Trophoblast cell (in vitro differentiated cells and primary cell): ENCODE measurements at regions not wholly inside any gene's neighbourhood (a gene's known extent, or its start where the extent isn't known, plus 50 kb on each side); places are given as distances from the start of the nearest gene placed in this dataset.
"Not testable (repeated sequence)": the region's sequence is repeated elsewhere in the genome, so short reads cannot be mapped to it uniquely, and the experiment has no call there.

Experiments used
- DNase-seq, 2 donors: peaks; one replicate each; pipeline ENCODE4 v3.0.0-alpha.2; 2016
- H2AFZ ChIP-seq: 2 replicates; pipeline ENCODE4 v1.6.1; 2013; ENCODE audit warnings: low read length, moderate library complexity, mild to moderate bottlenecking; ENCODE audit not compliant: insufficient read depth, poor library complexity
- H2AK5ac ChIP-seq: 2 replicates; pipeline ENCODE4 v1.6.1; 2013; ENCODE audit warnings: mild to moderate bottlenecking, low read length
- H2BK120ac ChIP-seq: 2 replicates; pipeline ENCODE4 v1.6.1; 2013; ENCODE audit warnings: low read length, mild to moderate bottlenecking, moderate library complexity; ENCODE audit not compliant: insufficient read depth, poor library complexity
- H2BK12ac ChIP-seq: 2 replicates; pipeline ENCODE4 v1.6.1; 2013; ENCODE audit warnings: mild to moderate bottlenecking, low read length, moderate library complexity
- H2BK5ac ChIP-seq: 2 replicates; pipeline ENCODE4 v1.6.1; 2013; ENCODE audit warnings: low read length, low read depth, moderate library complexity, mild to moderate bottlenecking; ENCODE audit not compliant: poor library complexity
- H3K14ac ChIP-seq: 2 replicates; pipeline ENCODE4 v1.6.1; 2013; ENCODE audit warnings: mild to moderate bottlenecking, low read length
- H3K18ac ChIP-seq: 2 replicates; pipeline ENCODE4 v1.6.1; 2013; ENCODE audit warnings: mild to moderate bottlenecking, low read length
- H3K23ac ChIP-seq: 2 replicates; pipeline ENCODE4 v1.6.1; 2013; ENCODE audit warnings: low read length
- H3K27ac ChIP-seq: 2 replicates; pipeline ENCODE4 v1.5.1; 2013; ENCODE audit warnings: low read depth, mild to moderate bottlenecking, inconsistent platforms, low read length, moderate library complexity
- H3K27me3 ChIP-seq: 2 replicates; pipeline ENCODE4 v1.6.1; 2013; ENCODE audit warnings: inconsistent platforms, mild to moderate bottlenecking, low read length, moderate library complexity; ENCODE audit not compliant: insufficient read depth
- H3K36me3 ChIP-seq, 2 experiments: 1 replicate in 1 of 2; 2 replicates in 1 of 2; pipeline ENCODE4 v1.6.1; 2013; ENCODE audit warnings: low read length in 2 of 2, mild to moderate bottlenecking in 2 of 2, moderate library complexity in 1 of 2; ENCODE audit not compliant: insufficient read depth in 2 of 2, control insufficient read depth in 1 of 2
- H3K4ac ChIP-seq: 2 replicates; pipeline ENCODE4 v1.6.1; 2013; ENCODE audit warnings: low read depth, mild to moderate bottlenecking, low read length, moderate library complexity
- H3K4me1 ChIP-seq, 2 experiments: 1 replicate in 1 of 2; 2 replicates in 1 of 2; pipeline ENCODE4 v1.6.1; 2013; ENCODE audit warnings: low read length in 2 of 2, mild to moderate bottlenecking in 2 of 2, moderate library complexity in 1 of 2; ENCODE audit not compliant: insufficient read depth in 2 of 2, control insufficient read depth in 1 of 2
- H3K4me2 ChIP-seq: 2 replicates; pipeline ENCODE4 v1.6.1; 2013; ENCODE audit warnings: inconsistent platforms, mild to moderate bottlenecking, low read length, moderate library complexity
- H3K4me3 ChIP-seq: 2 replicates; pipeline ENCODE4 v1.5.1; 2013; ENCODE audit warnings: mild to moderate bottlenecking, low read depth, low read length, inconsistent platforms
- H3K79me1 ChIP-seq: one replicate; pipeline ENCODE4 v1.6.1; 2013; ENCODE audit warnings: low read length
- H3K79me2 ChIP-seq: 2 replicates; pipeline ENCODE4 v1.6.1; 2013; ENCODE audit warnings: low read length, mild to moderate bottlenecking; ENCODE audit not compliant: control insufficient read depth, insufficient read depth, poor library complexity
- H3K9ac ChIP-seq: 2 replicates; pipeline ENCODE4 v1.6.1; 2013; ENCODE audit warnings: mild to moderate bottlenecking, low read length
- H3K9me3 ChIP-seq: 2 replicates; pipeline ENCODE4 v1.6.1; 2013; ENCODE audit warnings: low read depth, mild to moderate bottlenecking, control low read depth, inconsistent platforms, low read length; ENCODE audit not compliant: insufficient read depth
- H4K12ac ChIP-seq: 2 replicates; pipeline ENCODE4 v1.6.1; 2013; ENCODE audit warnings: low read depth, mild to moderate bottlenecking, low read length, moderate library complexity
- H4K8ac ChIP-seq: 2 replicates; pipeline ENCODE4 v1.6.1; 2013; ENCODE audit warnings: low read depth, mild to moderate bottlenecking, low read length, moderate library complexity
- H4K91ac ChIP-seq: one replicate; pipeline ENCODE4 v1.6.1; 2013; ENCODE audit warnings: low read depth, mild to moderate bottlenecking, low read length, moderate library complexity
- WGBS: extraction: QIAGEN DNeasy Blood & Tissue Kit; methylation state at CpG from one replicate; pipeline ENCODE4 v1.1.7; 2013; ENCODE audit warnings: missing lambda C conversion rate; ENCODE audit not compliant: insufficient read length, insufficient coverage; ENCODE audit errors: extremely low coverage; 5-methylcytosine and 5-hydroxymethylcytosine counted together

DNA sequence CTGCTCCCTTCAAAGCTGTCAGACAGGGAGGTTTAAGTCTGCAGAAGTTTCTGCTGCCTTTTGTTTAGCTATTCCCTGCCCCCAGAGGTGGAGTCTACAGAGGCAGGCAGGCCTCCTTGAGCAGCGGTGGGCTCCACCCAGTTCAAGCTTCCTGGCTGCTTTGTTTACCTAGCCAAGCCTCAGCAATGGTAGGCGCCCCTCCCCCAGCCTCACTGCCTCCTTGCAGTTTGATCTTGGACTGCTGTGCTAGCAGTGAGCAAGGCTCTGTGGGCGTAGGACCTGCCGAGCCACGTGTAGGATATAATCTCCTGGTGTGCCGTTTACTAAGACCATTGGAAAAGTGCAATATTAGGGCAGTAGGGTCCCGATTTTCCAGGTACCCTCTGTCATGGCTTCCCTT lies 707.1 kb upstream of the POM121L12 start:
- H2BK5ac ChIP-seq, H3K18ac ChIP-seq, H3K14ac ChIP-seq, H2BK120ac ChIP-seq, H3K27ac ChIP-seq, H4K91ac ChIP-seq, H3K27me3 ChIP-seq, H4K12ac ChIP-seq, H4K8ac ChIP-seq, H2AFZ ChIP-seq, H3K9ac ChIP-seq, H3K23ac ChIP-seq, H3K4me1 ChIP-seq, H3K9me3 ChIP-seq, H3K4me2 ChIP-seq, H2BK12ac ChIP-seq, H3K36me3 ChIP-seq, DNase-seq, H3K79me2 ChIP-seq, H3K4me3 ChIP-seq, H3K4ac ChIP-seq, H2AK5ac ChIP-seq, H3K79me1 ChIP-seq: not testable (repeated sequence)
- WGBS: no CpG with 5 or more reads among the region's 7 CpGs

DNA sequence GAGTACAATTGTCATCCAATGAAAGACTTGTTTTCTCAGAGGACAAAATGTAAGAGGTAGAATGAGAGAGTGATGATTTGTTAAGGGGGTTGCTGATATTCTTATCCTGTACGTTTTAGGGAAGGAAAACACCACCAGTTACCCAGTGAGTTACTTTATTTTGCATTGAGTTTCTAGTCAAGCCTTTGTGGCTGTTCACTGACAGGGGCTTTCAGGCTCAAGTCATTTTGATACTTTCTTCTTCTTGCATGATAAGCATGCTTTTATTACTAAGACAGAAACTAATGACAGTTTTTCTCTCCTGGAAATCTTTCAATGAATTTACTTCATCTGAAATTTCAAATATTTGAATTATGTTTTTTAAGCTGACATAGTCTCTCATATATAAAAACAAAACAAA lies 710.2 kb upstream of the POM121L12 start:
- no peak overlapping the region for H2BK120ac ChIP-seq
- H3K4me2 ChIP-seq: no peak overlapping the region
- no peak overlapping the region for H4K91ac ChIP-seq
- no peak overlapping the region for H4K8ac ChIP-seq
- H3K4ac ChIP-seq: no peak overlapping the region
- H3K23ac ChIP-seq: no peak overlapping the region
- no peak overlapping the region for H3K18ac ChIP-seq
- no peaks in the 10 kb centered on the region for H3K27me3 ChIP-seq
- no peak overlapping the region for H3K14ac ChIP-seq
- H3K9me3 ChIP-seq: peaks cover 4% of the 10 kb centered on the region
- H2BK5ac ChIP-seq: no peak overlapping the region
- no peak overlapping the region for H2AK5ac ChIP-seq
- no peaks in the 10 kb centered on the region for H3K36me3 ChIP-seq
- no CpG with 5 or more reads among the region's 1 CpG for WGBS
- H2AFZ ChIP-seq: no peak overlapping the region
- H3K4me1 ChIP-seq: no peaks in the 10 kb centered on the region
- H3K79me1 ChIP-seq: peaks cover 2% of the 10 kb centered on the region
- no peak overlapping the region for H2BK12ac ChIP-seq
- H3K27ac ChIP-seq: no peak overlapping the region
- H3K9ac ChIP-seq: no peak overlapping the region
- no peak overlapping the region for H4K12ac ChIP-seq
- no peak overlapping the region for H3K4me3 ChIP-seq
- H3K79me2 ChIP-seq: no peaks in the 10 kb centered on the region
- no peak for DNase-seq

- no peak overlapping the region for H3K23ac ChIP-seq
- H3K36me3 ChIP-seq: no peaks in the 10 kb centered on the region
- H4K8ac ChIP-seq: no peak overlapping the region
- no peak overlapping the region for H2AK5ac ChIP-seq
- DNase-seq: no peak
- H2BK5ac ChIP-seq: no peak overlapping the region
- no peak overlapping the region for H4K91ac ChIP-seq
- H3K4me2 ChIP-seq: no peak overlapping the region
- H3K79me1 ChIP-seq: peaks cover 2% of the 10 kb centered on the region
- H3K27ac ChIP-seq: no peak overlapping the region
- H3K14ac ChIP-seq: no peak overlapping the region
- no peak overlapping the region for H3K9ac ChIP-seq
- H2BK12ac ChIP-seq: no peak overlapping the region
- H3K79me2 ChIP-seq: no peaks in the 10 kb centered on the region
- H3K9me3 ChIP-seq: peaks cover under 1% of the 10 kb centered on the region
- H2BK120ac ChIP-seq: no peak overlapping the region
- no peak overlapping the region for H4K12ac ChIP-seq
- no peak overlapping the region for H2AFZ ChIP-seq
- 95% methylated on average over 1 of the region's 1 CpG for WGBS
- no peak overlapping the region for H3K4ac ChIP-seq
- H3K4me3 ChIP-seq: no peak overlapping the region
- no peaks in the 10 kb centered on the region for H3K4me1 ChIP-seq
- no peak overlapping the region for H3K18ac ChIP-seq
- no peaks in the 10 kb centered on the region for H3K27me3 ChIP-seq
These were observed 712.2 kb upstream of the POM121L12 start for GRCh38 chr7:52323202-52323746.

DNA sequence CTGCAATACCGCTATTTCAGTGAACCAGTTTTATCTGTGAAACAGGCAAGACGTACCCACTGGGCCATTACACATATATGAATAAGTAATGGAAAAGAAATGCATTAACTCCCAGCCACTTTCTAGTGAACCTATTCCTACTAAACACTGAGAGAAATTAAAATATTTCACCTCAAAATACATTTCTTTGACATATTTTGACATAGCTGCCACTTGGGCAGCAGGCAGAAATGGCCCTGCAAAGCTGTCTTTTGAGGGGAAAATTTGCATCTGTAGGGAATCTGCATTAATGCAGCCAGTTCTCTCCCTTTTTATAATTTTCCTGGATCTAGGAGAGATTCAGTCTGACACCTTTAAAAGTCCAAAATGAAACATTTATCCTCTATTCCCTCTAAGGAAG lies 714.8 kb upstream of the POM121L12 start:
- Histone ChIP-seq H3K9ac (no peak overlapping the region), H3K23ac (no peak overlapping the region), H3K79me1 (peaks cover 2% of the 10 kb centered on the region), H3K79me2 (no peaks in the 10 kb centered on the region), H3K4me2 (no peak overlapping the region), H3K36me3 (no peaks in the 10 kb centered on the region), H4K8ac (no peak overlapping the region), H4K91ac (no peak overlapping the region), H3K4me1 (no peaks in the 10 kb centered on the region), H3K4me3 (no peak overlapping the region), H2BK12ac (no peak overlapping the region), H3K27me3 (no peaks in the 10 kb centered on the region), H3K4ac (no peak overlapping the region), H2BK120ac (no peak overlapping the region), H3K14ac (no peak overlapping the region), H3K18ac (no peak overlapping the region), H3K27ac (no peak overlapping the region), H2BK5ac (no peak overlapping the region), H4K12ac (no peak overlapping the region), H3K9me3 (no peaks in the 10 kb centered on the region), H2AK5ac (no peak overlapping the region), H2AFZ (no peak overlapping the region)
- WGBS: no CpG with 5 or more reads among the region's 2 CpGs
- DNase-seq: no peak
